H9 (cell line): ENCODE measurements at regions not wholly inside any gene's neighbourhood (a gene's known extent, or its start where the extent isn't known, plus 50 kb on each side); places are given as distances from the start of the nearest gene placed in this dataset.

Experiments
- DNase-seq: peaks from one replicate; pipeline ENCODE4 v3.0.0-alpha.2; 2017
- H2AFZ ChIP-seq: one replicate; pipeline ENCODE4 v1.6.1; 2013; ENCODE audit warnings: mild to moderate bottlenecking, low read length, control low read depth, moderate library complexity
- H2AK5ac ChIP-seq: 2 replicates; pipeline ENCODE4 v1.6.1; 2013; ENCODE audit warnings: low read length, control low read depth, mixed read lengths; ENCODE audit not compliant: insufficient read length
- H2BK120ac ChIP-seq: one replicate; pipeline ENCODE4 v1.6.1; 2013; ENCODE audit warnings: low read depth, mild to moderate bottlenecking, low read length, control low read depth, inconsistent platforms; ENCODE audit not compliant: poor library complexity, severe bottlenecking
- H2BK12ac ChIP-seq: 2 replicates; pipeline ENCODE4 v1.6.1; 2013; ENCODE audit warnings: low read length, control low read depth, mixed read lengths, low read depth; ENCODE audit not compliant: insufficient read length
- H2BK15ac ChIP-seq: 2 replicates; pipeline ENCODE4 v1.6.1; 2013; ENCODE audit warnings: low read depth, low read length, control low read depth
- H2BK20ac ChIP-seq: one replicate; pipeline ENCODE4 v1.6.1; 2013; ENCODE audit warnings: low read depth, mild to moderate bottlenecking, low read length, control low read depth, inconsistent platforms; ENCODE audit not compliant: poor library complexity, severe bottlenecking
- H2BK5ac ChIP-seq: 2 replicates; pipeline ENCODE4 v1.6.1; 2013; ENCODE audit warnings: low read length, control low read depth, mixed read lengths; ENCODE audit not compliant: insufficient read length
- H3K14ac ChIP-seq: 2 replicates; pipeline ENCODE4 v1.6.1; 2013; ENCODE audit warnings: low read length, control low read depth; ENCODE audit not compliant: insufficient read depth
- H3K18ac ChIP-seq: 2 replicates; pipeline ENCODE4 v1.6.1; 2013; ENCODE audit warnings: low read depth, mild to moderate bottlenecking, mixed read lengths, low read length, control low read depth; ENCODE audit not compliant: insufficient read length
- H3K23ac ChIP-seq: 2 replicates; pipeline ENCODE4 v1.6.1; 2013; ENCODE audit warnings: low read length, control low read depth, mixed read lengths, low read depth; ENCODE audit not compliant: insufficient read length
- H3K23me2 ChIP-seq: 2 replicates; pipeline ENCODE4 v1.6.1; 2013; ENCODE audit warnings: low read depth, mild to moderate bottlenecking, mixed read lengths, low read length, control low read depth; ENCODE audit not compliant: insufficient read length, poor library complexity, severe bottlenecking
- H3K27ac ChIP-seq: 2 replicates; pipeline ENCODE4 v1.5.1; 2013; ENCODE audit warnings: low read length, control low read depth, mixed read lengths, low read depth; ENCODE audit not compliant: insufficient read length
- H3K27me3 ChIP-seq: 2 replicates; pipeline ENCODE4 v1.6.1; 2013; ENCODE audit warnings: low read length, control low read depth, inconsistent platforms; ENCODE audit not compliant: insufficient read depth
- H3K4ac ChIP-seq: 2 replicates; pipeline ENCODE4 v1.6.1; 2013; ENCODE audit warnings: low read depth, mild to moderate bottlenecking, control low read depth, inconsistent platforms, low read length, moderate library complexity
- H3K4me1 ChIP-seq: 2 replicates; pipeline ENCODE4 v1.6.1; 2013; ENCODE audit warnings: low read length, control low read depth, inconsistent platforms; ENCODE audit not compliant: insufficient read depth
- H3K4me2 ChIP-seq: 2 replicates; pipeline ENCODE4 v1.6.1; 2013; ENCODE audit warnings: low read length, control low read depth, mixed read lengths; ENCODE audit not compliant: insufficient read length, insufficient read depth
- H3K56ac ChIP-seq: 2 replicates; pipeline ENCODE4 v1.6.1; 2013; ENCODE audit warnings: low read depth, mild to moderate bottlenecking, mixed read lengths, low read length, control low read depth; ENCODE audit not compliant: insufficient read length
- H3K79me1 ChIP-seq: 2 replicates; pipeline ENCODE4 v1.6.1; 2013; ENCODE audit warnings: low read depth, mild to moderate bottlenecking, moderate library complexity, low read length, control low read depth, inconsistent platforms; ENCODE audit not compliant: insufficient read depth, poor library complexity, severe bottlenecking
- H3K79me2 ChIP-seq: 2 replicates; pipeline ENCODE4 v1.6.1; 2013; ENCODE audit warnings: low read length, control low read depth, inconsistent platforms; ENCODE audit not compliant: insufficient read depth
- H3K9ac ChIP-seq: 2 replicates; pipeline ENCODE4 v1.6.1; 2013; ENCODE audit warnings: low read length, control low read depth, mixed read lengths; ENCODE audit not compliant: insufficient read length; ENCODE audit errors: extremely low read depth
- H3K9me3 ChIP-seq: one replicate; pipeline ENCODE4 v1.6.1; 2013; ENCODE audit warnings: low read depth, low read length, inconsistent platforms; ENCODE audit not compliant: control insufficient read depth
- H3T11ph ChIP-seq: one replicate; pipeline ENCODE4 v1.6.1; 2013; ENCODE audit warnings: mild to moderate bottlenecking, low read length, control low read depth, inconsistent platforms
- H4K20me1 ChIP-seq: one replicate; pipeline ENCODE4 v1.6.1; 2013; ENCODE audit not compliant: control insufficient read depth, insufficient read length, insufficient read depth
- H4K5ac ChIP-seq: 2 replicates; pipeline ENCODE4 v1.6.1; 2013; ENCODE audit warnings: low read depth, mild to moderate bottlenecking, mixed read lengths, low read length, control low read depth; ENCODE audit not compliant: insufficient read length
- H4K8ac ChIP-seq: replicated peaks from 2 replicates; pipeline ENCODE4 v1.6.1; 2013; ENCODE audit warnings: low read length, control low read depth, mixed read lengths, low read depth; ENCODE audit not compliant: insufficient read length
- H4K91ac ChIP-seq: 2 replicates; pipeline ENCODE4 v1.6.1; 2013; ENCODE audit warnings: low read depth, mild to moderate bottlenecking, moderate library complexity, mixed read lengths, low read length, control low read depth; ENCODE audit not compliant: insufficient read length
- H3K27ac Mint-ChIP-seq, 3 experiments: 2 replicates in 2 of 3; 3 replicates in 1 of 3; pipeline ENCODE4 v1.8.0; 2020 to 2021; ENCODE audit warnings: mixed read lengths in 3 of 3, mild to moderate bottlenecking in 1 of 3, moderate library complexity in 1 of 3
- H3K27me3 Mint-ChIP-seq: 2 replicates; pipeline ENCODE4 v1.8.0; 2021; ENCODE audit warnings: low read depth, mild to moderate bottlenecking, moderate library complexity, mixed read lengths
- H3K36me3 Mint-ChIP-seq, 3 experiments: 2 replicates in 2 of 3; 3 replicates in 1 of 3; pipeline ENCODE4 v1.8.0; 2020 to 2021; ENCODE audit warnings: low read depth in 3 of 3, mixed read lengths in 3 of 3; ENCODE audit not compliant: insufficient read depth in 1 of 3
- H3K4me1 Mint-ChIP-seq, 2 experiments: 2 replicates each; pipeline ENCODE4 v1.8.0; 2020; ENCODE audit warnings: mixed read lengths in 2 of 2
- H3K4me3 Mint-ChIP-seq, 2 experiments: 2 replicates in 1 of 2; 3 replicates in 1 of 2; pipeline ENCODE4 v1.8.0; 2020 to 2021; ENCODE audit warnings: mild to moderate bottlenecking in 2 of 2, mixed read lengths in 2 of 2, moderate library complexity in 1 of 2
- H3K9me3 Mint-ChIP-seq, 2 experiments: 2 replicates in 1 of 2; 3 replicates in 1 of 2; pipeline ENCODE4 v1.8.0; 2020; ENCODE audit warnings: mild to moderate bottlenecking in 2 of 2, mixed read lengths in 2 of 2, moderate library complexity in 1 of 2
- CTCF ChIP-seq: fragments of 200-600 bp; sonication (generic); conservative IDR thresholded peaks from 3 replicates; pipeline ENCODE4 v1.8.0; 2021; ENCODE audit warnings: antibody characterized with exemption, mild to moderate bottlenecking
- WGBS: extraction: QIAGEN DNeasy Blood & Tissue Kit; methylation state at CpG from one replicate; pipeline ENCODE4 v1.1.7; 2013; ENCODE audit warnings: missing lambda C conversion rate, low lambda C conversion rate, mixed read lengths; ENCODE audit not compliant: insufficient read length; ENCODE audit errors: extremely low coverage; 5-methylcytosine and 5-hydroxymethylcytosine counted together

DNA sequence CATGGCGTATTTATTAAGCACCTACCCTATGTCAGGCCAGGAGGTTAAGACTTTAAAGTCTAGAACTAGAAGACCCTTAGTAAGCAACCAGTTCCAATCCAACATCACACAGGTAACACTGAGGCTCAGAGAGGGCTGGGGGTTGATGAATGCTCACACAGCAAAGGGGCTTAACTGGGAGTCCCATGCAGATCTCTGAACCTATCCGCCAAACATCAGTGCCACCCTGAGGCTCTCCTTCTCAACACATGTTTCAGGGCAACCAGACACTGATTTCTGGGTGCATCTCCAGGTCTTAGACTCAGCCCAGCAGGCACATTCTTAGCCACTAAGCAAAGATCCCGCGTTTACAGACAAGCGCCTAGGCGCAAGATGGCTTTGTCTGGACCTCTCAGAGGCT is 92.0 kb upstream of the SLC6A11 start:
- WGBS: no CpG with 5 or more reads among the region's 6 CpGs
- no peaks in the 10 kb centered on the region for H3K9me3 Mint-ChIP-seq

More for the DNA sequence above, 92.0 kb upstream of the SLC6A11 start:
- Histone ChIP-seq H2BK20ac (no peak overlapping the region), H3K4ac (no peak overlapping the region), H3K18ac (no peak overlapping the region), H4K8ac (no peak overlapping the region), H2BK15ac (no peak overlapping the region), H3K23me2 (no peaks in the 10 kb centered on the region), H3K4me2 (no peak overlapping the region), H4K91ac (no peak overlapping the region), H3K56ac (no peak overlapping the region), H3K27ac (no peak overlapping the region), H2BK12ac (no peak overlapping the region), H2AK5ac (no peak overlapping the region), H3K9me3 (no peaks in the 10 kb centered on the region), H2BK120ac (no peak overlapping the region), H3K4me1 (peaks cover 5% of the 10 kb centered on the region; the same call in 1 of the 2 replicates), H3K79me1 (no peaks in the 10 kb centered on the region), H4K20me1 (no peaks in the 10 kb centered on the region), H3K79me2 (no peaks in the 10 kb centered on the region), H2AFZ (no peak overlapping the region), H3T11ph (no peak overlapping the region), H3K9ac (no peak overlapping the region), H2BK5ac (no peak overlapping the region), H3K14ac (no peak overlapping the region), H3K23ac (no peak overlapping the region), H3K27me3 (no peaks in the 10 kb centered on the region), H4K5ac (no peak overlapping the region)
- Mint-ChIP-seq H3K27ac (no peak overlapping the region), H3K27me3 (peaks cover 13% of the 10 kb centered on the region), H3K4me1 (peaks cover 10 to 17% of the 10 kb centered on the region in 2 experiments), H3K4me3 (no peak overlapping the region), H3K36me3 (no peaks in the 10 kb centered on the region)
- peak; percentile 22 for DNase-seq
- no peak for TF ChIP-seq CTCF
